IPS-NIHi11 (cell line): ENCODE measurements at regions not wholly inside any gene's neighbourhood (a gene's known extent, or its start where the extent isn't known, plus 50 kb on each side); places are given as distances from the start of the nearest gene placed in this dataset.

Source experiments
- DNase-seq: peaks from one replicate; pipeline ENCODE4 v3.0.0; 2012; ENCODE audit warnings: mixed read lengths, low spot score

DNA sequence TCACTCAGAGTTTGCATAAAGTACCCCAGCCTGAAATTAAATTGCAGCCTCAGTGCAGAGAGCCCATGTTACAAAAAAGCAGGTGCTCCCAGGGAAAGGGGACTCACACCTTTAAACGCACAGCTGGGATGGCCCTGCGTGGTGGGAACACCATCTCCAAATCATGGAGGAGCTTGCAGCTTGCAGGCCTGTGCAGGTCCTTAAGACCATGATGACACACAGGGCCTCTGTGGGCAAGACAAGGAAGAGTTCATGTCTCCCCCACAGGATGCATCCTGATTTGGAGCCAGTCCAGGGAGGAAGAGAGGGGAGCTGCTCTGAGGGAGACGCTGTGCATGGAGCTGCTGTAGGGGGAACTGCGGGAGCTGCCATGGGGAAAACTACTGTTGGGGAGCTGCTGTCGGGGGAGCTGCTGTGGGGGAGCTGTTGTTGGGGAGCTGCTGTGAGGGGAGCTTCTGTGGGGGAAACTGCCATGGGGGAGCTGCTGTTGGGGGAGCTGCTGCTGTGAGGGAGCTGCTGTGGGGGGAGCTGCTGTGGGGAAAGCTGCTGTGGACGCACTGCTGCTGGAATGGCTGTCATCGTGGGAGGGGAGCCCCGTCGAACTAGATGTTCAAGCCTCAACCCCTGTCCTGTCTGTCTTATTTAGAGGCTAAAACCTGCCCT, 113.9 kb downstream of the MATN1 start:
- no peak for DNase-seq

- DNase-seq: no peak
These were observed 115.7 kb downstream of the MATN1 start for GRCh38 chr1:30607723-30608122.

DNA sequence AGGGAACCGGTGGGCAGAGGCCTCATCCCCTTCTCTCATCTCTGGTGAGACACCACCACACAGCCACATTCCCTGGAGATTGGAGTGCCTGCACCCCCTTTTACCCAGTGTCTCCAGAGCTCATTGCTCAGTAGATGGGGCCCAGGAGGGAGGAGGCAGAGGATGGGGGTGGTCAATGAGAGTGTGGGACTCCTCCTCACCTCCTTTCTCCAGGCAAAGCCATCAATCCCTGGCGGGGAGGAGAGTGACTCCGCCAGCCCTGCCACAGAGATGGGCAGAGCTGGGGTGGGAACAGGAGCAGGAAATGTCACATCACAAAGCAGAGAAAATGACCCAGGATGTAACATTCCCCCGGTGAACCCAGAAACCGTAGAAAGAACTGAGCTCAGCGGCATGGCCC, 117.2 kb downstream of the MATN1 start:
- DNase-seq: no peak

DNA sequence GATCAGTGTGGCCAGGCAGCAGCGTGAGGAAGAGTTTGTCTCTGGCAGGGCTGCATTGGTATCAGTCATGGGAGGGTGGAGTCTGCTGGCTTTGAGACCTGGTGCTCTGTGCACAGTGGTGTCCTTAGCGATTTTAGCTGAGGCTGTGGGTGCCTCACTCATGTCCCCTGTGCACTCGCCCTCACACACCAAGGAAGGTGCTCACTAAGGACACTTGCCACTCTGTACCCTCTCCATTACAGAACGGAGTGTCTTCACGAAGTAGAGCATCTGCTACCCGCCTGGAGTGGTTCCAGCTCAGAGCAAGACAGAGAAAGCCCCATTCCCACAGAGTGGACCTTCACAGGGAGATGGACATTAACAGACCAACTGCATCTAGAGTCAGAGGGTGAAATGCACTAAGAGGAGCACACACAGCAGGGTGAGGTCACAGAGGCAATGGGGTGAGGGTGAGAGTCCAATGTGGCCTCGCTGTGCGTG, 117.9 kb downstream of the MATN1 start:
- DNase-seq: no peak

DNA sequence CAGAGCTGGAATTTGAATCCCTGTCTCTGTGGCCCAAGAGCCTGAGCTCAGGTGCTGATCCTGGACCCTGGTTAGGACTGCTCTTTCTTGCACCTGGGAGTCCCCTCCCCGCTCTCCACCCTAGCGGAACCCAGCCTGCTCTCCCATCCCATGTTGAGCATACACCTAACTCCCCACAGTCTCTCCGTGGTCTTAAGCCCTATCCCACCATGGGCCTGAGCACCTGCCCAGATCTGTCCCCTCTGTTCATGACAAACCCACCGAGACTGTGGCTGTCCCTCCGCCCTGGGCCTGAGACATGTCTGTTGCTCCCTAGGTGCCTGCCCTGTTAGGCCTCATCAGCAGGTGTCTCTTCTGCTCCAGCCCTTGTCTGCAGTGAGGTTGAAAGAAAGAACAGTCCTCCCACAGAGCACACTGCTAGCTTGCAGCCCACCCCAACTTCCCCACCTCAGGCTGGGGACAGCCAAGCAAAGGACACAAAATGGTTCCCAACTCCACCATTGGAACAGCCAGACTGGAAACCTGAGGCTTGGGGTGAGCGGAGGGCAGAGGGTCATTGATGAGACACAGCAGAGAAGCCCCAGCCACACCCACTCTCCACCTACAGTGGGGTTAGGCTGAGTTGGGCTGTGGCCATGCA, 118.5 kb downstream of the MATN1 start:
- no peak for DNase-seq

- no peak for DNase-seq
These were observed 120.1 kb downstream of the MATN1 start for GRCh38 chr1:30603081-30603858.

DNA sequence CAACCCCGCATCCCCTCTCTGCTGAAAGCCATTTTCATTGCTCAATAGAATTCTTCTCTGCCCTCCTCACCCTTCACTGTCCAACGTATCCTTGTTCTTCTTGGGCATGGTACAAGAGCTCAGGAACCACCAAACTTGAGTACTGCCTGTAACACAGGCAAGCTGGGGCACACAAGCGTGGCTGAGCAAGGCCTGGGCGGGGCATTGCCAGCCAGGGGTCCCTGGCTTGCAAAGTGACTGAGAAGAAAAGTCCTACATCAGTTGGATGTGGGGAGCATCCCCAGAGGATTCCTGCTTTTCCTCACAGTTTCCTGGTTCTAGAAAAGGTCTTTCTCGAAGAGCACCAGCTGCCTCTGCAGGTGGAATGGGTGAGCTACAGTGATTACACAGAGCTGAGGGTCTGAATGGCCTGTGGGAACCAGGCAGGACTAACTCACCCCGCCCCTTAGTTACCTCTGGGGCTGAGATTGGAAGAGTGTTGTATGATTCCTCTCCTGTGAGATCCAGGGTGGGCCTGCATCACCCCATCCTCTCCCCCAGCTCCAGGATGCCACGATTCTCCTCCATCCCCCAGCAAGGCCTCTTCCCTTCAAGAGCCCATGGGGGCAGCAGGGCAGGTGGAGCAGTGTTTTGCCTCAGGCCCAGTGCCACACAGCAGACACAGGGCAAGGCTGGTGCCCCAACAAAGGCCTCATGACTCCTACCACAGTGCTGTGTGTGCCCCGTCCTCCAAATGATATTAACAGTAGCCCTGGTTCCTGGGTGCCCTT, 121.9 kb downstream of the MATN1 start:
- no peak for DNase-seq

GRCh38 chr1:30600706-30601105, 122.7 kb downstream of the MATN1 start:
- no peak for DNase-seq

GRCh38 chr1:30600258-30600657, 123.1 kb downstream of the MATN1 start:
- DNase-seq: no peak

DNA sequence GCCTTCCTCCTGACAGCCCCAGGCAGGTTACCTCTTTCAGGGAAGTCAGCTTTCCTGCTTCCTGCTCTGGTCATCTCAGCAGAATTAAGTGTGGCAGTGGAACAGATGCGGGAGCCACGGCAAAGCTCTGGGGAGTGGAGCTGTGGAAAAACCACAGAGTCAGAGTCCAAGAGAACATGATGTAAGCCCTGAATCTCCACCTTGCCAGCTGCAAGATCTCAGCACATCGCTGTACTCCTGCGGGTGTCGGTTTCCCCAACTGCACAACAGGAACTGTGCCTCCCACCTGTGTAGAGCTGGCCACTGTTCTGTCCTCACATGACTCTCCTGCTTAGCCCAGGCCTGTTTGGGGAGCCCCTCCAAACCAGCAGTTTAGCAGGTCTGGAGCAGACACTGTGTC, 123.7 kb downstream of the MATN1 start:
- no peak for DNase-seq

DNA sequence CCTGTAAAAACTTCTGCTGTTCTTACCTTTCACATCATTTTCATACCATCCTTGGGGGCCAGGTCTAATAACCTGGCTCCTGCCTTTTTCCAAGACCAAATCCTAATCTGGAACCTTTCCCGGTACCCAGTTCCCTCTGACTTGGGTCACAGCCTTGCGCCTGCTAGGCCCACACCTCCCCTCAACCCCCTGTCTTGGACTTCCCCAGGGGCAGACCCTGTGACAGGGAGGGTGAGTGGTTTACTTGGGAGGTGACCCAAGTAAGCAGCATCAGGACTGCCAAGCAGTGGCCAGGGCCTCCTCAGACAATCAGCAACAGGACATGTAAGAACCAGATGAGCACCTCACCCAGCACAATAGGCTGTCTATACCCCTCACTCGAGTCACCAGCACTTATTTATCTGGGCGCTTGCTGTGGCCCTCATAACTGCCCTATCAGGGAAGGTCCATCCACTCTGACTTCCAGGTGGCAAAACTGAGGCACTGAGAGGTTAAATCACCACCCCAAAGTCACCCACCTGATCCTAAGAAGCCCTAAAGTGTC, 124.7 kb downstream of the MATN1 start:
- no peak for DNase-seq

- no peak for DNase-seq
These were observed 125.7 kb downstream of the MATN1 start for GRCh38 chr1:30597711-30598110.

- no peak for DNase-seq
These were observed 126.5 kb downstream of the MATN1 start for GRCh38 chr1:30596891-30597290.

- no peak for DNase-seq
These were observed 126.9 kb downstream of the MATN1 start for GRCh38 chr1:30596470-30596869.

DNA sequence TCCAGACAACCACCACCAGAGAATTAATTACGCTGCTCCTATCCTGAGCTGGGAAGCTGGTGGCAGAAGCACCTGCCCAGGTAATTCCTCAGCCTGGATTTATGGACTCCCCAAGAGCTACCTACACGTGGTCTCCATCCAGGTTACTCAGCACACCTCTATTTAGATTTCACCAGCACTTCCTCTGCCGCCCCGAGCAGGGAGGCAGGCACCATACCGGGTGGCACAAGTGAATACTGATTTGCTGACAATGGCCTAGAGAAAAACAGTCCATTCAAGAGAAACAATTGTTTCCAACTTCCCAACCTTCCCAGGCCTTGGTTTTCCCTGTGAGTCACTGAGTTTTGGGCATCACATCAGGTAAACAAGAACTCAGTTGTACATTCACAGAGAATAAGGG, 134.3 kb downstream of the MATN1 start:
- DNase-seq: no peak

GRCh38 chr1:30588311-30589073, 134.9 kb downstream of the MATN1 start:
- no peak for DNase-seq

DNA sequence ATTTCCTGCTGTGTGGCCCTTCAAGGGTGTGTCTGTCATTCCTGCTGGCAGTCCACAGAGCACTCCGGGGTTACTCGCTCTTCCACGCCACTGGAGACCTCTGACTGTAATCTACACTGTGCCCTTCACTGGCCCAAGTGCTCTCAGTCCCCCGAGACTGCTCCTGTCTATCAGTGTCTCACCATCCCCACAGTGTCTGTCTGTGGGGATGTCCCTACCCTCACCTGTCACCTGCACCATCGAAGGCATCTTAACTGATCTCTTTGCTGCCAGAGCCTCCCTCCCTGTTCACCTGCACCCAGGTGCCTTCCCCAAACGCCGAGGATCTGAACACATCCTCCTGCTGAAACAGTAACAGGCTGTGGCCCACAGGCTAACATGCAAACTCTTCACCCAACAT, 136.7 kb downstream of the MATN1 start:
- DNase-seq: no peak

- DNase-seq: no peak
These were observed 143.8 kb downstream of the MATN1 start for GRCh38 chr1:30579580-30579979.

DNA sequence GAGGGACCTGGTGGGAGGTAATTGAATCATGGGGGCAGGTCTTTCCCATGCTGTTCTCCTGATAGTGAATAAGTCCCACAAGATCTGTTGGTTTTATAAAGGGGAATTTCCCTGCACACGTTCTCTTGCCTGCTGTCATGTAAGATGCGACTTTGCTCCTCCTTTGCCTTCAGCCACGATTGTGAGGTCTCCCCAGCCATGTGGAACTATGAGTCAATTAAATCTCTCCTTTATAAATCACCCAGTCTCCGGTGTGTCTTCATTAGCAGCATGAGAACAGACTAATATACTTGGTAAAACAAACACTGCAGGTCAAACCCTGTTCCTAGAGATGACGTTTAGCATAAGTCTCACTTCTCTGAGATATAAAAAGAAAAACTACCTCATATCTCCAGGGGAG, 148.3 kb downstream of the MATN1 start:
- DNase-seq: no peak

DNA sequence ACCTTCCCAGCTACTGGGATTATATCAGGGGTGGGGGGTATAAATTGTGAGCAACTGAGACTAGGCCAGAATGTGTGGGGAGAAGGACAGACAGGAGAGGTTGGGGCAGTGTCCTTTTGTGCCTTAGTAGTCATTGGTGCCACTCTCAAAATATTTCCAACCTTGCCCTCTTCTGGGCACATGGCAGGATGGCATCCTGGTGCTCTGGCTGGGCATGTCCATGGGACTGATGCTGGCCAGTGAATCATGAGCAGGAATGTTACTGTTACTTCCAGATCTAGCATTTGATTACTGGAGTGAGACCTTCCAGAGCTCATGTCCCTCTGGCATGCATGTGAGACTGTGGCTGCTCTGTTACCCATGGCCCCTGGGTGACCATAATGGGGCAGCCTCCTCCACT, 151.2 kb downstream of the MATN1 start:
- DNase-seq: no peak

GRCh38 chr1:30571380-30571779, 152.0 kb downstream of the MATN1 start:
- no peak for DNase-seq
